ENCODE measurements at regions not wholly inside any gene's neighbourhood (a gene's known extent, or its start where the extent isn't known, plus 50 kb on each side); places are given as distances from the start of the nearest gene placed in this dataset.
"Not testable (repeated sequence)": the region's sequence is repeated elsewhere in the genome, so short reads cannot be mapped to it uniquely, and the experiment has no call there.

DNA sequence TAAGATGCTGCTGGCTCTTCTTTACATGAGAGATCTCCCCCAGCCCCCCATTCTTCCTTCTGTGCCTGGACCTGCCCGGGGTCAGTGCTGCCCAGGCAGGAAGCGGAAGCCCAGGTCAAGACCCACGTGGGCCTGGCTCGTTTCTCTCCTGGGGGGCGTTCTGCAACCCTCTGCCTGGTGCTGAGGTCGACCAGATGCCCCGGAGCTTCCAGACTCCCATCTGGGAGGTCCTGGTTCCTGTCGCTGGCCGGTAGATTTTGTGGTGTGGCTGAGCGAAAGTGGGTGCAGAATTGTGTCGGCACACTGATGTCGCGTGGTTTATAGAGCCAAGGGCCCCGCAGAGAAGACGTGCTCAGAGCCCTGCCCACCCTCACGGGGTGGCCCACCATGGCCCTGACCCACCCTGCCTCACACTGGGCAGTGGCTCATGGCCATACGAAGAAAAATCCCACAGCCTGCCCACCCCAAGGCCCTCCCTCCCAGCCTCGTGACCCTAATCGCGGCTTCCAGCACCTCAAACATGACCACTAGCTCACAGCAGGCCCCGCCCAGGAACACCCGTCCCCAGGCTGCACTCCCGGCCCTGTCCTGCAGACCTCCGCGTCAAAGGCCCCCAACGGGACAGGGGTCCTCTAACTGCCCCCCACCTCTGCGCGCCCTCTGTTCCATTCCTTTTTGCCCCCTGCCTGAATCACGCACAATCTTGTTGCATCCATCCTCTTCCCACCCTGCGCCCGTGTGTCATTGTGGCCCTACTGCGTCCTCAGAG, 443.2 kb upstream of the ZNF722 start:
- TF ChIP-seq, protein P1, sequence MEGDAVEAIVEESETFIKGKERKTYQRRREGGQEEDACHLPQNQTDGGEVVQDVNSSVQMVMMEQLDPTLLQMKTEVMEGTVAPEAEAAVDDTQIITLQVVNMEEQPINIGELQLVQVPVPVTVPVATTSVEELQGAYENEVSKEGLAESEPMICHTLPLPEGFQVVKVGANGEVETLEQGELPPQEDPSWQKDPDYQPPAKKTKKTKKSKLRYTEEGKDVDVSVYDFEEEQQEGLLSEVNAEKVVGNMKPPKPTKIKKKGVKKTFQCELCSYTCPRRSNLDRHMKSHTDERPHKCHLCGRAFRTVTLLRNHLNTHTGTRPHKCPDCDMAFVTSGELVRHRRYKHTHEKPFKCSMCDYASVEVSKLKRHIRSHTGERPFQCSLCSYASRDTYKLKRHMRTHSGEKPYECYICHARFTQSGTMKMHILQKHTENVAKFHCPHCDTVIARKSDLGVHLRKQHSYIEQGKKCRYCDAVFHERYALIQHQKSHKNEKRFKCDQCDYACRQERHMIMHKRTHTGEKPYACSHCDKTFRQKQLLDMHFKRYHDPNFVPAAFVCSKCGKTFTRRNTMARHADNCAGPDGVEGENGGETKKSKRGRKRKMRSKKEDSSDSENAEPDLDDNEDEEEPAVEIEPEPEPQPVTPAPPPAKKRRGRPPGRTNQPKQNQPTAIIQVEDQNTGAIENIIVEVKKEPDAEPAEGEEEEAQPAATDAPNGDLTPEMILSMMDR (IDR thresholded peaks at IDR 0.05) = not testable (repeated sequence)
- TF ChIP-seq POLR2A (IDR thresholded peaks at IDR 0.05) = not testable (repeated sequence)

All from adrenal gland (tissue), 5 donors.